GM13977 (cell line): ENCODE measurements at regions not wholly inside any gene's neighbourhood (a gene's known extent, or its start where the extent isn't known, plus 50 kb on each side); places are given as distances from the start of the nearest gene placed in this dataset.

ENCODE experiments used
- DNase-seq: peaks from one replicate; pipeline ENCODE4 v3.0.0; 2012; ENCODE audit warnings: low spot score
- in situ Hi-C: fragments of 300-500 bp; cut with MboI; formaldehyde crosslinking; loops from one replicate; pipeline ENCODE4 v1.12.0; 2022; ENCODE audit warnings: low sequenced_read_pairs, low pct_unique_long_range_greater_than_20kb, mixed read lengths, inconsistent platforms; ENCODE audit not compliant: unreplicated experiment
- TF ChIP-seq, protein P1 (sequence below): IDR thresholded peaks from 2 replicates; pipeline ENCODE4 v1.5.1; 2012; ENCODE audit warnings: mild to moderate bottlenecking, control low read depth; ENCODE audit not compliant: insufficient read depth; ENCODE audit errors: extremely low read depth, missing control alignments

DNA sequence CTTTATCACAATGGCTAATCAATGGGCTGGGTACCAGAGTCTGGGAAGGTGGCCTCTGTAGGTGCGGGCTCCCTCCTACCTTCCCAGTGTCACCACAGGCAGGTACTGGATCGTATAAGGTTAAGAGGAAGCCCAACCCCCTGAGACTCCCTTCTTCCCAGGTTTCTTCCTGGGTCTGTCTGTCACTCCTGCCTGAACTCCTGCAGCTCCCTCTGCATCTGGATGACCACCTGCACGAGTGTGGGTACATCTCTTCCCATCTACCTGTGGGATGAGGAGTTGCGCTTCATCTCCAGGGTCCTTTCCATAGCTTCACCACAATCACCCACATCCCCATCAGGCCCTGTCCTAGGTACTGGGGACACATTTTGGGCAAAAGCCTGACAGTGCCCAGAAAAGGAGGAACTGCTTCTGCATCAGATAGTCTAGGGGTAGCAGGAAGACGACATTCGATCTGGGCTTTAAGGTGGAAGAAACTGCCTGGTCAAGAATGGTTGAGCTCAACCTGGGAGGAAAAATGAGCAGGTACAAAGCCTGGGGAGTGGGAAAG is 112.2 kb upstream of the ALDH1B1 start:
- TF ChIP-seq, protein P1, sequence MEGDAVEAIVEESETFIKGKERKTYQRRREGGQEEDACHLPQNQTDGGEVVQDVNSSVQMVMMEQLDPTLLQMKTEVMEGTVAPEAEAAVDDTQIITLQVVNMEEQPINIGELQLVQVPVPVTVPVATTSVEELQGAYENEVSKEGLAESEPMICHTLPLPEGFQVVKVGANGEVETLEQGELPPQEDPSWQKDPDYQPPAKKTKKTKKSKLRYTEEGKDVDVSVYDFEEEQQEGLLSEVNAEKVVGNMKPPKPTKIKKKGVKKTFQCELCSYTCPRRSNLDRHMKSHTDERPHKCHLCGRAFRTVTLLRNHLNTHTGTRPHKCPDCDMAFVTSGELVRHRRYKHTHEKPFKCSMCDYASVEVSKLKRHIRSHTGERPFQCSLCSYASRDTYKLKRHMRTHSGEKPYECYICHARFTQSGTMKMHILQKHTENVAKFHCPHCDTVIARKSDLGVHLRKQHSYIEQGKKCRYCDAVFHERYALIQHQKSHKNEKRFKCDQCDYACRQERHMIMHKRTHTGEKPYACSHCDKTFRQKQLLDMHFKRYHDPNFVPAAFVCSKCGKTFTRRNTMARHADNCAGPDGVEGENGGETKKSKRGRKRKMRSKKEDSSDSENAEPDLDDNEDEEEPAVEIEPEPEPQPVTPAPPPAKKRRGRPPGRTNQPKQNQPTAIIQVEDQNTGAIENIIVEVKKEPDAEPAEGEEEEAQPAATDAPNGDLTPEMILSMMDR, result no peak
- no peak for DNase-seq
- in situ Hi-C loops, result no loop called here

DNA sequence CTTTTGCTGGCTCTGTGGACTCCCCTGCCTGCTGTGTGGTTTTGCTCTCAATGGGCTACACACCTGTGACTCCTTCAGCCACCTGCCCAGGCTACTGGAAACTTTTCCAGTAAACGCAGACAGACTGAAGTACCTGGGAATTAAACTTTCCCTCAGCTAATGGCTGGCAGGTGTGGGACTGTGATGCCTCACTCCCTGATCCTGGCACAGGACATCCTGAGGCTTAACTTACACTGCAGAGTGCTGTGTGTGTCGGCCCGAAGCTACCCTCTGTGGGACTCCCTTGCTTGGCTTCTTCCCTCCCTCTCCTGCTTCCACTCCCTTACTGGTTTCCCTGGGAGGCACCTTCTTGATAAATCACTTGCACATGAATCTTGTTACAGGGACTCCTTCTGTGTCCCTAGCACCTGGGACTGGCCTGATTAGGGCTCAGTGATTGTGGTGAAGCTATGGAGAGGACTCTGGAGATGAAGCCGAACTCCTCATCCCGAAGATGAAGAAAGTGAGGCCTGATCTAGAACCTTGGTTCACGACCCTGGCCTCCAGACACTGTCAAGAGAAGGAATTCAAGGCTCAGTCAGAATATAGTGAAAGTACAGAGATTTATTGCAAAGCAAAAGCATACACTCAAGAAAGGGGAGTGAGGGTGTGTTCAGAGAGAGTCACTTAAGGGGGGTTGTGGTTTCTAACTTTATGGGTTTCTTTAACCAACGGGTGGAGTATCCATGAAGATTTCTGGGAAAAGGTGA is 113.4 kb upstream of the ALDH1B1 start:
- no peak for DNase-seq
- TF ChIP-seq, protein P1, result no peak
- in situ Hi-C loops, result no loop called here

DNA sequence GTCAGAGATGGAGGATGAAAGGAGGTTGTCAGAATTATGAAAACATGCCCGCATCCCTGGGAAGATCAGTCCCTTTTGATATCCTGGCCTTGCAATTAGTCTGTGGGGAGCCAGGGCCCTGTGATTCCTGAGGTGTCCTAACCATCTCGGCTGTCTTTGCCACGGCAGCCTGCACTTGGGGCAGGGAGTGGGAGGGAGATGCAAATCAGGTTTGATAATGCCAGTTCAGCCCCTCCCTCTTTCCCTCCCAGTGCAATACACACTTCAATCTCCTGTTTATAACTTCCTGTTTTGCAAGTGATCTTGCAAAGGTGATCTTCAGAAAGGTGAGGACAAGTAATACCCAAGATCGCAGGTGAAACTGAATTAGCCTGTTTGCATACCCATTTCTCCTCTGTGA is 114.0 kb upstream of the ALDH1B1 start:
- in situ Hi-C loops, result no loop called here
- TF ChIP-seq, protein P1, result no peak
- DNase-seq, result no peak

DNA sequence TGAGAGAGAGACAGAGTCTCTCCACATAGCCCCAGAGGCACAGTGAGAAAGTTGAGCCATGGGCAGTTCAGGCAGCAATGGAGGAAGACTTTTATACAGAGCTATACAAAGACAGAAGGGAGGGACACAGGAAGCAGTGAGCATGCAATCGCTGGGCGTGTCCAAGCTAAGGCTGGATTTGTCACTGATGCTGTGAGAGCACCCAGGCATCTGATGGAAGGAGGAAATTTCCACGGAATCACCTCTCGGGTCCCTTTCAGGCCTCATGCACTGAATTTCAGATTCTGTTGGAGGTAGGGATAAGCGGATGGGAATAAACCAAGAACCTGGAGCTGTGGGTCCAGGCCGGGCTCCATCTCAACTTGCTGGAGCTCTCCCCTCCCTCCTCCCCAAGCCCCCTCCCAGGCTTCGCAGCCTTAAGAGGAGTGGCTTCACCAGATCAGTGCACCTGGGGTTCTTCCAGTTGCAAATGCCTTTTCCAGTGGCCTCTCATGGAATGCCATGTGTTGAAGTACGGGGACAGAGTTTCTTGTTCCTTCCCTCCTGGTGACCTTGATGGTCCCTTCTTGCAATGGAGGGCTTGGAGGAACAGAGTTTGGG is 114.8 kb upstream of the ALDH1B1 start:
- no peak for DNase-seq
- TF ChIP-seq, protein P1, result no peak
- in situ Hi-C loops, result no loop called here

DNA sequence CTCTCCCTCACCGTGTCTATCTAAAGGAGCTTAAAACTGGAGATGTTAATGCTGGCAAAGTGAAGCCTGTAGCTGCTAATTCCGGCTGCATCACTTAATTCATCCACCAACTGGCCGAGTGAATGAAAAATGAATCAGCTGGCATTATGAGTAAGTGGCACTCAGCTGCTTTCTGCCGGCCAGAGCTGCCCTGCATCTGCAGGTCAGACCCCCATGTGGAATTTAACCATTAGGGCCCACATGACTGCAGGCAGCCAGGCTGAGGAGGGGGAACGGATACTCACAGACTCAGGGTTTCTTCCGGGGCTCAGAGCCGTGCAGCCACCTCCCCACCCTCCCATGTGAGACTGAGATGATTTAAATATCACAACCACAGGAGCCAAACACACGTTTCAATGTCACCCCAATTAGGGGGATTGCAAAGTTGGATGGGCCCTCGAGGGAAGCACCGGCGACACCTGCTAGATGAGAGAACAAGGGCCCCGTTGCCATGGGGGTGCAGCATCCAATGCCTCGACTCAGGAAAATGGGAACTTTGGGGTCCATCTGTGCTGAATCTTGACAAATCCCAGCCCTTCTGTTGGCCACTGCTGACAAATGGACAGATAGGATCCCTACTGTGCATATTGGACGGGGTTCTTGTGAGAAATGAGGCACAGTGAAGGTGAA is 115.6 kb upstream of the ALDH1B1 start:
- in situ Hi-C loops, result no loop called here

DNA sequence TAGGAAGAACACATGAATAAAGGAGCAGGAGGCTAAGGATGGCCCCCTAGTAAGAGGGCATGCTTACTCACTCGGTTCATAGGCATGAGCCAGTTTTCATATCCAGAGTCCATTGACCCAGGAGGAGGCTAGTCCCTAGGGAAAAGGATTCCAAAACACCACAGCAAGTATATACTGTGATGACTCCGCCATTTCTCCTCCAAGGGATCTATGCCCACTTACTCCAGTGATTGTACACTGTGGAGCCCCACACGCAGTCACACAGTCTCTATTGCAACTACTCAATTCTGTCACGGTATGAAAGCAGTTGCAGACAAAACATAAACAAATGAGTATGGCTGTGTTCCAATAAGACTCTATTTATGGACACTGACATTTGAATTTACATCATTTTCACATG is 117.7 kb upstream of the ALDH1B1 start:
- no peak for DNase-seq
- TF ChIP-seq, protein P1, result no peak
- in situ Hi-C loops, result no loop called here

More for the DNA sequence above, 115.6 kb upstream of the ALDH1B1 start:
- no peak for DNase-seq
- TF ChIP-seq, protein P1, result no peak
